Uterus (tissue), 3 donors: ENCODE measurements at regions not wholly inside any gene's neighbourhood (a gene's known extent, or its start where the extent isn't known, plus 50 kb on each side); places are given as distances from the start of the nearest gene placed in this dataset.

ENCODE experiments used
- DNase-seq, 2 donors: peaks; one replicate each; pipeline ENCODE4 v3.0.0-alpha.2; 2019 to 2020
- H3K27ac ChIP-seq, 2 donors: fragments of 200-600 bp; sonication (generic); 1 replicate in 1 of 2; 2 replicates in 1 of 2; pipeline ENCODE4 v1.5.1; 2016 to 2018
- H3K27me3 ChIP-seq, 2 donors: fragments of 200-600 bp; sonication (generic); one replicate each; pipeline ENCODE4 v1.5.1; 2018 to 2019; ENCODE audit warnings: control low read depth in 1 of 2
- H3K36me3 ChIP-seq, 2 donors: fragments of 200-600 bp; sonication (generic); one replicate each; pipeline ENCODE4 v1.5.1; 2019; ENCODE audit warnings: control low read depth in 1 of 2
- H3K4me1 ChIP-seq, 2 donors: fragments of 200-600 bp; sonication (generic); one replicate each; pipeline ENCODE4 v1.5.1; 2018 to 2019; ENCODE audit warnings: control low read depth in 1 of 2
- H3K4me3 ChIP-seq, 2 donors: fragments of 200-600 bp; sonication (generic); 1 replicate in 1 of 2; 2 replicates in 1 of 2; pipeline ENCODE4 v1.5.1; 2018 to 2019; ENCODE audit warnings: mild to moderate bottlenecking in 1 of 2
- H3K9me3 ChIP-seq, 2 donors: fragments of 200-600 bp; sonication (generic); one replicate each; pipeline ENCODE4 v1.5.1; 2019; ENCODE audit warnings: control low read depth in 1 of 2
- POLR2A ChIP-seq, 2 donors: fragments of 450-650 bp; IDR thresholded peaks; one replicate each; pipeline ENCODE4 v1.6.1; 2016; ENCODE audit warnings: antibody characterized with exemption in 2 of 2, mild to moderate bottlenecking in 1 of 2, moderate library complexity in 1 of 2
- intact Hi-C: fragments of 100-400 bp; cut with DNase I; formaldehyde crosslinking; loops from one replicate; pipeline ENCODE4 v1.15.1; 2023; ENCODE audit warnings: low total_unique reads
- TF ChIP-seq, protein P1 (sequence below), 4 experiments: fragments of 200-600 bp in 2 of 4; fragments of 450-650 bp in 2 of 4; sonication (generic) in 2 of 4; IDR thresholded peaks; one replicate each; pipeline ENCODE4 v1.5.1; 2016 to 2019; ENCODE audit warnings: antibody characterized with exemption in 4 of 4, mild to moderate bottlenecking in 2 of 4, moderate library complexity in 1 of 4
- donor health status: DM: yes; HTN: yes; CAD: no.

DNA sequence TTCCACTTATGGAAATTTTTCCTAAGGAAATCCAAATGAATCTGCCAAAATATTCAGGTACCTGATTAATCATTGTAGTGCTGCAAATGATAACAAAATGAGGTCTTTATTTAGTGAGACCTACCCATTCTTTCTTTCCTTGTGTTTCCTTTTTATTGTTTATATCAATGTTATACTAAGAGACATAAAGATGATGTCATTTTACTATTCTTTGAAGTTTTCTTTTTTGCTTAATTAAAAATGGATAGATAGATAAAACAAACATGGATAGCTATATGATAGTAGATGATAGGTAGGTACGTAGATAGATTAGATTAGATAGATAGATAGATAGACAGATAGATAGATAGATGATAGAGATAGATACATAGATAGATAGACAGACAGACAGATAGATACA lies 669.5 kb upstream of the TBX3 start:
- H3K4me3 ChIP-seq = no peak overlapping the region
- intact Hi-C loops = no loop called here
- H3K27ac ChIP-seq = peak overlapping the region in 1 of 2 donors; percentile 87
- TF ChIP-seq POLR2A (IDR thresholded peaks at IDR 0.05) = no peak
- TF ChIP-seq, protein P1, sequence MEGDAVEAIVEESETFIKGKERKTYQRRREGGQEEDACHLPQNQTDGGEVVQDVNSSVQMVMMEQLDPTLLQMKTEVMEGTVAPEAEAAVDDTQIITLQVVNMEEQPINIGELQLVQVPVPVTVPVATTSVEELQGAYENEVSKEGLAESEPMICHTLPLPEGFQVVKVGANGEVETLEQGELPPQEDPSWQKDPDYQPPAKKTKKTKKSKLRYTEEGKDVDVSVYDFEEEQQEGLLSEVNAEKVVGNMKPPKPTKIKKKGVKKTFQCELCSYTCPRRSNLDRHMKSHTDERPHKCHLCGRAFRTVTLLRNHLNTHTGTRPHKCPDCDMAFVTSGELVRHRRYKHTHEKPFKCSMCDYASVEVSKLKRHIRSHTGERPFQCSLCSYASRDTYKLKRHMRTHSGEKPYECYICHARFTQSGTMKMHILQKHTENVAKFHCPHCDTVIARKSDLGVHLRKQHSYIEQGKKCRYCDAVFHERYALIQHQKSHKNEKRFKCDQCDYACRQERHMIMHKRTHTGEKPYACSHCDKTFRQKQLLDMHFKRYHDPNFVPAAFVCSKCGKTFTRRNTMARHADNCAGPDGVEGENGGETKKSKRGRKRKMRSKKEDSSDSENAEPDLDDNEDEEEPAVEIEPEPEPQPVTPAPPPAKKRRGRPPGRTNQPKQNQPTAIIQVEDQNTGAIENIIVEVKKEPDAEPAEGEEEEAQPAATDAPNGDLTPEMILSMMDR (IDR thresholded peaks at IDR 0.05) = no peak
- H3K4me1 ChIP-seq = no peaks in the 10 kb centered on the region
- no peaks in the 10 kb centered on the region for H3K9me3 ChIP-seq
- H3K36me3 ChIP-seq = no peaks in the 10 kb centered on the region
- no peak for DNase-seq
- no peaks in the 10 kb centered on the region for H3K27me3 ChIP-seq

DNA sequence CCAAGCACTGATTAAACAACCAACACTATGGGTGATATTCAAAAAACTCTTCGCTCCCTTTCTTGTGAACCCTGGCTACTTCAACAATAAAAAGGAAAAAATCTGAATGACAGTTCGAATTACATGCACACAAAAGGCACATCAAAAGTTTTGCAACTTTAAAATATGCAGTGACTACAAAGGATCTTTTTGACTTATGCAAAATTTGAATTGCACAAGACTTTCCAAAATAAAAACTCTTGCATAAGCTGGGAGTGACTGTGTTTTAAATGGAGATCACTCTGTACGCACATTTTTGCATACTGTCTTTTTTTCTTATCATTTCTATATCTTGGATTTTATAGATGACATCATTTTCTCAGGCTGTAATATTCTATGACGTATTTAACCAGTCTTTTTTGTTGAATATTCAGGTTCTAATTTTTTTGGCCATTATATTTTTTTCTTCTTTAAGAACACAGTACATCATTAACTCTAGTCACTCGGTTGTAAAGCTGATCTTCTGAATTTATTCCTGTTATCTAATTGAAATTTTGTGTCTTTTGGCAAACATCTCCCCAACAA lies 667.6 kb upstream of the TBX3 start:
- no peaks in the 10 kb centered on the region for H3K36me3 ChIP-seq
- H3K27me3 ChIP-seq = no peaks in the 10 kb centered on the region
- no peak for DNase-seq
- H3K27ac ChIP-seq = peak overlapping the region in 1 of 2 donors; percentile 36
- H3K4me3 ChIP-seq = no peak overlapping the region
- H3K4me1 ChIP-seq = no peaks in the 10 kb centered on the region
- TF ChIP-seq, protein P1 (IDR thresholded peaks at IDR 0.05) = no peak
- TF ChIP-seq POLR2A (IDR thresholded peaks at IDR 0.05) = no peak
- H3K9me3 ChIP-seq = no peaks in the 10 kb centered on the region
- intact Hi-C loops = no loop called here

DNA sequence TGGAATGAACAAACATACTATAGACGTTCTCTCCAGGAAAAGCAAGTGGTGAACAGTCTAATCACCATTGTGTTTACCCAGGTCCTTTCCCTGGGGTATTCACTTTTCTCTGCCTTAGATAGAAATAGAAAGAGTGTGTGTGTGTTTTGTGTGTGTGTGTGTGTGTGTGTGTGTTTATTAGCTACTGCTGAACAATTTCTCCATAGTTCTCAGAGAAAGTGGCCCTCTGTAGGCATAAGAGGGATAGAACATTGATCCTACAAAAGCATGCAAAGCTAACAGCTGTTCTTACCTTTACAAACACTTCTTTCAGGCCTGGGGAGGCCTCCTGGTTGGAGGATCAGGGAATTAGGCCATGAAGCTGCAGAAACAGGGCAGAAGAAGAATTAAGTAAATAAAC lies 665.7 kb upstream of the TBX3 start:
- DNase-seq = no peak
- H3K4me1 ChIP-seq = no peaks in the 10 kb centered on the region
- no peak overlapping the region for H3K27ac ChIP-seq
- H3K27me3 ChIP-seq = no peaks in the 10 kb centered on the region
- H3K9me3 ChIP-seq = no peaks in the 10 kb centered on the region
- H3K36me3 ChIP-seq = no peaks in the 10 kb centered on the region
- TF ChIP-seq POLR2A (IDR thresholded peaks at IDR 0.05) = no peak
- TF ChIP-seq, protein P1 (IDR thresholded peaks at IDR 0.05) = no peak
- H3K4me3 ChIP-seq = no peak overlapping the region
- intact Hi-C loops = no loop called here

DNA sequence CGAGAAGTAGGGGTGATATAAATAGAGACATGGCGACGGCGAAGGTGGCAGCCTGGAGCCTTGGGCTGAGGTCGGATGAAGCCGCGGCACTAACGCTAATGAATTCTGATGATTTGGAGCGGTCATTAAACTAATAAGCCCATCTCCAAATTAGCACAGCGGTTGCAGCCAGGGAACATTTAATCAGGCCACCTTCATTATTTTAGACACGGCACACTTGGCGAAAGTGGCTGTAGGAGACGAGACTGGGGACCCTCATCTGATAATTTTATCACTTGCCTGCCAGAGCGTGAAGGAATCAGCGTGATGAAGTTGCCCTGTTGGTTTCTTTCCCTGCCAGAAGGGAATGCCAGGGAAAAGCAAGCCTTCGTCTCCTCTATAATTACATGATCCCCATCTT lies 664.3 kb upstream of the TBX3 start:
- no peaks in the 10 kb centered on the region for H3K36me3 ChIP-seq
- no peak overlapping the region for H3K4me3 ChIP-seq
- intact Hi-C loops = no loop called here
- H3K4me1 ChIP-seq = no peaks in the 10 kb centered on the region
- no peaks in the 10 kb centered on the region for H3K27me3 ChIP-seq
- TF ChIP-seq POLR2A (IDR thresholded peaks at IDR 0.05) = no peak
- TF ChIP-seq, protein P1 (IDR thresholded peaks at IDR 0.05) = no peak
- no peak overlapping the region for H3K27ac ChIP-seq
- no peak for DNase-seq
- no peaks in the 10 kb centered on the region for H3K9me3 ChIP-seq

DNA sequence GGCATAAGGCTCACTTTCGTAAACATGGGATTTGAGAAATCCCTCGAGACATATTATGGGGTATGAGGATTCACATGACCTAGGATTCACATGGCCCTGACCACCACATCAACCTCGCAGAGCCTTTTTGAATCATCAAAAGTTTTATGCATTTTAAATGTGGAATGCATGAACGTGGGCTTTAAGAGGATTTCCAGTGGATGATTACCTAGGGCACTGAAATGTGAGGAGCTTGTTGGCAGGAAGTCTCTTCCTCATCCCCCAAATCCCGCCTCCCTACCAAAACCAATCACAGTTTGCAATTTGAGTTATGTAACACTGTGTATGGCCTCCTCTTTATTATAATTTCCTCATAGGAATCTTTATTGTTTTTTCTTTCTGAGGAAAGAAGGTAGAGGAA lies 659.6 kb upstream of the TBX3 start:
- no peaks in the 10 kb centered on the region for H3K36me3 ChIP-seq
- no peaks in the 10 kb centered on the region for H3K9me3 ChIP-seq
- H3K27me3 ChIP-seq = no peaks in the 10 kb centered on the region
- TF ChIP-seq, protein P1 (IDR thresholded peaks at IDR 0.05) = no peak
- H3K4me3 ChIP-seq = no peak overlapping the region
- DNase-seq = no peak
- H3K4me1 ChIP-seq = no peaks in the 10 kb centered on the region
- H3K27ac ChIP-seq = no peak overlapping the region
- intact Hi-C loops = no loop called here
